ENCODE measurements at regions not wholly inside any gene's neighbourhood (a gene's known extent, or its start where the extent isn't known, plus 50 kb on each side); places are given as distances from the start of the nearest gene placed in this dataset.

DNA sequence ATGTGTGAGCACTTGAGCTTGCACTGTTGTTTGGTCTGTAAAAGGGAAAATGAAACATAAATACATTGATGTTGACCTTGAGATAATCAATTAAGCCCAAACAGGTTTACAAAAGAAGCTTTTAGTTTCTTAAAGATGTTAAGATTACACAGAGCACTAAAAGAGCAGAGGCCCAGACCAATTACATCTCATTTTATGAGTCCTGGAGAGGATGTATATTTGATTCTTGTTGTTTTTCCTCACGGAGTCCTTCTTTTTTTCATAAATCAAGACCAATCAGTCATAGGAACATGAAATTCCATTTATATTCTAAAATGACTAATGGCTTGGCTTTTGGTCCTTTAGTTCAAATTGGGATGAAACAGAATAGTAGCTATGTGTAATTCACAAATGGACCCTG lies 249.7 kb upstream of the NPY start:
- Histone ChIP-seq H3K27me3 (ENCODE audit: low read depth) (no peaks in the 10 kb centered on the region), H3K9me3 (no peaks in the 10 kb centered on the region), H3K36me3 (replicated peaks) (no peaks in the 10 kb centered on the region), H3K4me1 (no peaks in the 10 kb centered on the region), H3K4me3 (no peak overlapping the region)
- in situ Hi-C loops (cut with MboI; ENCODE audit: low sequenced_read_pairs), result no loop called here
- no peak for DNase-seq (ENCODE audit: low spot score in 2 of 2)

DNA sequence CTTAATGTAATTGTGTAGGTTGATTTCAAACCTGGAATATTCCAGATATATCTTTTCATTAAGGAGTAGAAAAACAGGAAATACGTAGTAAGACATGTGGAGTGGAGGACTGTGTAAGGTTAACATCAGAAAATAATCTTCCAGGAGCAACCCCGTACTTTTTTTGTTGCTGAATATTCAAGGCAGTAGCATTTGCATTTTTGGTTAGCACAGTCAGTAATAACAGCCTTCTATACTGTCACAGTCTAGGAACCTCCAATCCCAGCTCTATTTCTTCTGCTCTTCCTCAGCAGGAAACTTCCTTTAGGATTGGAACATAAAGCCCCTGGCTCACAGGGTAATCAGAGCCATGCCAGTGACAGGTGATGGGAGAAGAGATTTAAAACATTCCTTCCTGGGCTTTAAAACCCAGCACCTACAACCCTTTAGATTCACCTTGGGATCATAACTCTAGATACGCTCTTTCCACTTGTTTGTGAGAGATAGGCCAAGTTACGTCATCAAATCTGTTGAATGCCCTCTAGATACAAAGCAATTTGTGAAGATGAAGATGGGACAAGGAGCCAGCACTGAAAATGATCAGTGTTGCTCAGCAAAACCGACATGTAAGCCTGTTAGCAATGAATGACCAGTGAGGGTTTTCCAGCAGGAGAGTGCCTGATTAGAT lies 248.5 kb upstream of the NPY start:
- no peak for DNase-seq (ENCODE audit: low spot score in 2 of 2)
- H3K4me1 ChIP-seq, result no peaks in the 10 kb centered on the region
- H3K27me3 ChIP-seq (ENCODE audit: low read depth), result no peaks in the 10 kb centered on the region
- H3K4me3 ChIP-seq, result no peak overlapping the region
- H3K36me3 ChIP-seq (replicated peaks), result no peaks in the 10 kb centered on the region
- H3K9me3 ChIP-seq, result no peaks in the 10 kb centered on the region
- in situ Hi-C loops (cut with MboI; ENCODE audit: low sequenced_read_pairs), result no loop called here

DNA sequence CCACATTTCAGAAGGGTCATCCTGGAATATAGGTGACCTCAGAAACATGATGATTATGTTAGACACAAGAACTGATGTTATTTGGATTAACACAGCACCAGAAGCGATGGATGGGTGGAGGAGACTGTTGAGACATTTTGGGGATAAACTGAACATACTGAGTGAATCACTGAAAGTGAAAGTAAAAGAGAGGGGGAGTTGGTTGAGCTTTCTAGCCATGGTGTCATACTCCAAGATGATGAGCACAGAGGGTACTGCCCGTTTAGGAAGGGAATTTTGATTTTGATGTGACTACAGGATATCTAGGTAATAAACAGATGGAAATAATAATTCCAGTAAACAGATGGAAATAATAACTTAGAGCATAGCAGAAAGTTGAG lies 248.0 kb upstream of the NPY start:
- no peak for DNase-seq (ENCODE audit: low spot score in 2 of 2)
- in situ Hi-C loops (cut with MboI; ENCODE audit: low sequenced_read_pairs), result no loop called here
- H3K36me3 ChIP-seq (replicated peaks), result no peaks in the 10 kb centered on the region

GRCh38 chr7:24038993-24039392 lies 245.0 kb upstream of the NPY start:
- Histone ChIP-seq H3K36me3 (replicated peaks) (no peaks in the 10 kb centered on the region), H3K9me3 (no peaks in the 10 kb centered on the region), H3K4me1 (no peaks in the 10 kb centered on the region), H3K4me3 (no peak overlapping the region), H3K27me3 (ENCODE audit: low read depth) (no peaks in the 10 kb centered on the region)
- in situ Hi-C loops (cut with MboI; ENCODE audit: low sequenced_read_pairs), result no loop called here
- DNase-seq (ENCODE audit: low spot score in 2 of 2), result no peak

More for the DNA sequence above, 248.0 kb upstream of the NPY start:
- Histone ChIP-seq H3K4me1 (no peaks in the 10 kb centered on the region), H3K4me3 (no peak overlapping the region), H3K9me3 (no peaks in the 10 kb centered on the region), H3K27me3 (ENCODE audit: low read depth) (no peaks in the 10 kb centered on the region)

- Histone ChIP-seq H3K4me1 (no peaks in the 10 kb centered on the region), H3K27me3 (ENCODE audit: low read depth) (no peaks in the 10 kb centered on the region), H3K4me3 (no peak overlapping the region), H3K9me3 (no peaks in the 10 kb centered on the region), H3K36me3 (replicated peaks) (no peaks in the 10 kb centered on the region)
- in situ Hi-C loops (cut with MboI; ENCODE audit: low sequenced_read_pairs), result no loop called here
- DNase-seq (ENCODE audit: low spot score in 2 of 2), result no peak
These were observed 243.9 kb upstream of the NPY start for GRCh38 chr7:24039991-24040624.

DNA sequence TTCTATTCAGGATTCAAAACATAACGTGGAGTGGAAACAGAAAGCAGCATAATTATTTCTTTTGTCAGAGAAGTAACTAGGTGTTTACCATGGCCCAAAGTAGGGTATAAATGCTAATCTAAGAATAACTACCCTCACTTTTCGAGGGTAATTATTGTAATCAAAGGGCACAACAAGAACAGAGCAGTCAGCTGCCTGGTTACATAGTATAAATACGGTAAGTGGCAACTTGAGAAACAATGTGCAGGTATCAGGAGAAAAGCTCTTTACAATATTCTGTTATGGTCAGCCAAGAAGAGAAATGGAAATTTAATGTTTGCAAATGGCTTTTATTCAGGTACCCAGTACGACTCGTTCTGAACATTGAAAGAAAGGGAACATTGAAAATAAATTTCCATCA lies 242.0 kb upstream of the NPY start:
- Histone ChIP-seq H3K36me3 (replicated peaks) (no peaks in the 10 kb centered on the region), H3K4me1 (no peaks in the 10 kb centered on the region), H3K27me3 (ENCODE audit: low read depth) (no peaks in the 10 kb centered on the region), H3K4me3 (no peak overlapping the region), H3K9me3 (no peaks in the 10 kb centered on the region)
- in situ Hi-C loops (cut with MboI; ENCODE audit: low sequenced_read_pairs), result no loop called here
- DNase-seq (ENCODE audit: low spot score in 2 of 2), result no peak

DNA sequence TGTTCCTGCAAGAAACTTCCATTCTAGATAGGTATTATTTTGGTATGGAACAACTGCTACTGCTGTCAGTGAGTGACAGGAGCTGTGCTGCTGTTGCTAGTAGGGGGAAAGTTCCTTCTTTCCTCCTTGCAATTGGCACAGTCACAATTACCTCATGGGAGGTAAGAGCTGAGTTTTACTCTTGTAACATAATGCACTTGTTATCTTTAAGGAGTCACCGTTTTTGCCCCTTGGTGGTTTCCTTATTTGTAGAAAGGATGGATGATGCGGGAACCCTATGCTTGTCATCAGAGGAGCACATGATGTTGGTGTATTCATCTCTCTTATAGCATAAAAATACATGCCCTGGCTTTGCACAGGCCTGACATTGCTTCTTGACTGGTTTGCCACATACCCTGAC lies 234.7 kb upstream of the NPY start:
- no peaks in the 10 kb centered on the region for H3K4me1 ChIP-seq
- no peaks in the 10 kb centered on the region for H3K9me3 ChIP-seq
- H3K36me3 ChIP-seq (replicated peaks), result no peaks in the 10 kb centered on the region
- peaks cover 16% of the 10 kb centered on the region for H3K27me3 ChIP-seq (ENCODE audit: low read depth)
- no peak for DNase-seq (ENCODE audit: low spot score in 2 of 2)
- H3K4me3 ChIP-seq, result no peak overlapping the region
- in situ Hi-C loops (cut with MboI; ENCODE audit: low sequenced_read_pairs), result no loop called here

- in situ Hi-C loops (cut with MboI; ENCODE audit: low sequenced_read_pairs), result no loop called here
- DNase-seq (ENCODE audit: low spot score in 2 of 2), result no peak
- Histone ChIP-seq H3K27me3 (ENCODE audit: low read depth) (peaks cover 22% of the 10 kb centered on the region), H3K36me3 (replicated peaks) (no peaks in the 10 kb centered on the region), H3K4me1 (no peaks in the 10 kb centered on the region), H3K9me3 (no peaks in the 10 kb centered on the region), H3K4me3 (no peak overlapping the region)
These were observed 232.9 kb upstream of the NPY start for GRCh38 chr7:24050991-24051560.

- in situ Hi-C loops (cut with MboI; ENCODE audit: low sequenced_read_pairs), result no loop called here
- no peak for DNase-seq (ENCODE audit: low spot score in 2 of 2)
- Histone ChIP-seq H3K4me3 (no peak overlapping the region), H3K4me1 (no peaks in the 10 kb centered on the region), H3K27me3 (ENCODE audit: low read depth) (peaks cover 22% of the 10 kb centered on the region), H3K36me3 (replicated peaks) (no peaks in the 10 kb centered on the region), H3K9me3 (no peaks in the 10 kb centered on the region)
These were observed 232.3 kb upstream of the NPY start for GRCh38 chr7:24051651-24052050.

DNA sequence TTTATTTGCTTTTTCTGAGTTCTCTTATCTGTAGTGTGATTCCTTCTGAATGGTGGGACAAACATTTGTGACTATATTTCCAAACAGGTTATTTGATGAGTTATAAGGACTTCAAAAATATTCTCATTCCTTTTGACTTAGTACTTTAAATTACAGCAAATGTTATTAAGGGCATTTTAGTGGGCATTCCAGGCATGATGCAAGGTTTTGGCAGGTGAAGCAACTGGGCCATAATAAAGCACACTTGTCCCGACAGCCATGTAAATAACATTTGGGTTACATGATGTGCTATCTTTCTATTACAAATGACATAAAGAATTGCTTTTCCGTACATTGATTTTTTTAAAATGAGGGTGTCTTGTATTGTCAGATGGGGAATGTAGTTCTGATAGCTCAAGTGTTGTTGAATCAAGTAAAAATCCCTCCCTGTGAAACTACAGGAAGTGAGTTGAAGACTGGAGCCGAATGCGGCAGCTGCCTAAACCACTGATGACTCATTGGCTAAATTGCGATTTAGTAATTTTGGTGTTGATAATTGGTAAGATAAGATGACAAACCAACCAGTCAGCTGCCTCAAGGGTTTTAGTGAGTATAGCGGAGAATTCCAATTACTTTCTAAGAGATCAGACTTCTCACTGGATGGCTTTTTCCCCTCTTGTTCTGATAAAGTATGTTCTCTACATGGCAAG lies 231.3 kb upstream of the NPY start:
- Histone ChIP-seq H3K4me3 (no peak overlapping the region), H3K27me3 (ENCODE audit: low read depth) (peaks cover 22% of the 10 kb centered on the region), H3K9me3 (no peaks in the 10 kb centered on the region), H3K36me3 (replicated peaks) (no peaks in the 10 kb centered on the region), H3K4me1 (peaks cover 4% of the 10 kb centered on the region; the same call in 1 of the 2 replicates)
- DNase-seq (ENCODE audit: low spot score in 2 of 2), result no peak
- in situ Hi-C loops (cut with MboI; ENCODE audit: low sequenced_read_pairs), result no loop called here

DNA sequence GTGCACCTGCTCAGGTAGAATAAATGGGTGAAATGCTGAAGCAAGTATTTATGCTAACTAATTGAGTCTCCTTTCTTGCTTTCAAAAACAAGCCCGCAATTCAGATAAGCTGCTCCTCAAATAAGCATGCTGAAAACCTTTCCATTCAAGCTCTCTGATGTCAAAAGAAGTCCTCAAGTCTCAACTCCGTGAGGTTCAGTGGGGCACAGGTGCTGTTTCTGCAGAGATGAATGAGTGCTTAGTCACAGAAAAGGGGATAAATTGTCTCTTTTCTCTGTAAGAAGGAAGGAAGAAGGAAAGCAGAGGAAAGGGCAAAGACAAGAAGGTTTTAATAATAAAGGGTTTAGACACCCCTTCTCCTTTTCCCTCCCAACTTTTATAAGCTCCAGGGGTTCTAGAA lies 229.8 kb upstream of the NPY start:
- no peaks in the 10 kb centered on the region for H3K36me3 ChIP-seq (replicated peaks)
- no peaks in the 10 kb centered on the region for H3K9me3 ChIP-seq
- DNase-seq (ENCODE audit: low spot score in 2 of 2), result no peak
- in situ Hi-C loops (cut with MboI; ENCODE audit: low sequenced_read_pairs), result no loop called here
- peaks cover 9% of the 10 kb centered on the region; the same call in 1 of the 2 replicates for H3K4me1 ChIP-seq
- H3K27me3 ChIP-seq (ENCODE audit: low read depth), result peaks cover 22% of the 10 kb centered on the region
- no peak overlapping the region for H3K4me3 ChIP-seq

DNA sequence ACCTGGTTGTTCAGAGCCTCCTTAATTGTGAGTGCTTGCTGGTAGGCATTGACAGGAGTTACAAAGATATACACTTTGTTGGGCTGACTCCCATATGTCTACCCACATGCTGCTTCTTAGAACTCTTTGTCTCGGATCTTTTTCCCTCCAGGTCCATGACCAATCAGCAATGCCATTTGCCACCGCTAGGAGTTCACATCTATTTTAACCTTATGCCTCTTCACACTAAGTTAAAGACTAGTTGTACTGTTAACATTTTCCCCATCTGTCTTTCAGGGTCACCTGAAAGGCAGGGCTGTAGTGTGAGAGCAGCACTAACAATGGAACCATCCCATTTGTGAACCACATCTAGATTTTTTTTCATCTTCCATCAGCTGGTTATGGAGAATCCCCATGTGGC lies 226.7 kb upstream of the NPY start:
- H3K9me3 ChIP-seq, result no peaks in the 10 kb centered on the region
- peaks cover 9% of the 10 kb centered on the region; the same call in 1 of the 2 replicates for H3K4me1 ChIP-seq
- in situ Hi-C loops (cut with MboI; ENCODE audit: low sequenced_read_pairs), result no loop called here
- DNase-seq (ENCODE audit: low spot score in 2 of 2), result no peak
- no peaks in the 10 kb centered on the region for H3K36me3 ChIP-seq (replicated peaks)
- H3K4me3 ChIP-seq, result no peak overlapping the region
- H3K27me3 ChIP-seq (ENCODE audit: low read depth), result peaks cover 22% of the 10 kb centered on the region

- Histone ChIP-seq H3K4me3 (no peak overlapping the region), H3K9me3 (no peaks in the 10 kb centered on the region), H3K27me3 (ENCODE audit: low read depth) (peaks cover 9% of the 10 kb centered on the region), H3K4me1 (peaks cover 9% of the 10 kb centered on the region; the same call in 1 of the 2 replicates), H3K36me3 (replicated peaks) (no peaks in the 10 kb centered on the region)
- in situ Hi-C loops (cut with MboI; ENCODE audit: low sequenced_read_pairs), result no loop called here
- no peak for DNase-seq (ENCODE audit: low spot score in 2 of 2)
These were observed 225.0 kb upstream of the NPY start for GRCh38 chr7:24058953-24059352.

- no peaks in the 10 kb centered on the region for H3K9me3 ChIP-seq
- DNase-seq (ENCODE audit: low spot score in 2 of 2), result no peak
- H3K4me1 ChIP-seq, result peaks cover 9% of the 10 kb centered on the region; the same call in 1 of the 2 replicates
- peaks cover 1% of the 10 kb centered on the region for H3K27me3 ChIP-seq (ENCODE audit: low read depth)
- in situ Hi-C loops (cut with MboI; ENCODE audit: low sequenced_read_pairs), result no loop called here
- no peak overlapping the region for H3K4me3 ChIP-seq
- no peaks in the 10 kb centered on the region for H3K36me3 ChIP-seq (replicated peaks)
These were observed 224.2 kb upstream of the NPY start for GRCh38 chr7:24059775-24060174.
